GM23338 (cell line): ENCODE measurements at regions not wholly inside any gene's neighbourhood (a gene's known extent, or its start where the extent isn't known, plus 50 kb on each side); places are given as distances from the start of the nearest gene placed in this dataset.

Experiments used
- CREB1 ChIP-seq: fragments of 250-450 bp; sonication (Bioruptor Pico); IDR thresholded peaks from 2 replicates; pipeline ENCODE4 v1.5.0; 2020; ENCODE audit warnings: low read depth, mild to moderate bottlenecking, moderate library complexity
- CTCF ChIP-seq, 2 experiments: fragments of 200-600 bp in 1 of 2; sonication (generic) in 1 of 2; conservative IDR thresholded peaks; 2 replicates each; pipeline versions ENCODE4 v1.5.1 to v1.6.1; 2016 to 2017; ENCODE audit warnings: antibody characterized with exemption in 2 of 2, low read depth in 2 of 2, mild to moderate bottlenecking in 2 of 2, moderate library complexity in 1 of 2
- EZH2 ChIP-seq: fragments of 200-600 bp; sonication (generic); IDR thresholded peaks from one replicate; pipeline ENCODE4 v1.8.0; 2017; ENCODE audit warnings: antibody characterized with exemption, mild to moderate bottlenecking, low read depth; ENCODE audit not compliant: unreplicated experiment
- EZH2phosphoT487 ChIP-seq: fragments of 200-600 bp; sonication (generic); IDR thresholded peaks from one replicate; pipeline ENCODE4 v1.8.1; 2018; ENCODE audit warnings: antibody characterized with exemption; ENCODE audit not compliant: unreplicated experiment
- POLR2AphosphoS5 ChIP-seq: IDR thresholded peaks from 2 replicates; pipeline ENCODE4 v1.6.1; 2016; ENCODE audit warnings: antibody characterized with exemption, low read depth
- REST ChIP-seq: IDR thresholded peaks from one replicate; pipeline ENCODE4 v1.6.1; 2018; ENCODE audit warnings: antibody characterized with exemption; ENCODE audit not compliant: unreplicated experiment

- TF ChIP-seq EZH2 (no peak), CTCF (conservative IDR thresholded peaks at IDR 0.05; ENCODE audit: low read depth in 2 of 2) (no peak), EZH2phosphoT487 (no peak), POLR2AphosphoS5 (no peak), REST (no peak), CREB1 (CRISPR knock-in tag) (no peak)
Measured at GRCh38 chr2:181235011-181235410, 222.2 kb upstream of the ITGA4 start.
